Upper lobe of right lung (tissue), 1 donor: ENCODE measurements at regions not wholly inside any gene's neighbourhood (a gene's known extent, or its start where the extent isn't known, plus 50 kb on each side); places are given as distances from the start of the nearest gene placed in this dataset.
A peak's percentile ranks its signal among the peaks of the same experiment; 100 is the strongest.

Experiments used
- ATAC-seq: fragments of 200-7000 bp; cut with Tn5 transposase; one replicate; pipeline ENCODE4 v1.9.1; 2020; ENCODE audit warnings: mild to moderate bottlenecking, moderate library complexity
- DNase-seq: peaks from one replicate; pipeline ENCODE4 v3.0.0-alpha.2; 2020
- H3K27ac ChIP-seq: fragments of 200-600 bp; one replicate; pipeline ENCODE4 v1.8.0; 2022
- H3K27me3 ChIP-seq: fragments of 200-600 bp; one replicate; pipeline ENCODE4 v1.8.0; 2022; ENCODE audit warnings: mild to moderate bottlenecking
- H3K36me3 ChIP-seq: fragments of 200-600 bp; one replicate; pipeline ENCODE4 v1.8.0; 2022
- H3K4me1 ChIP-seq: fragments of 200-600 bp; one replicate; pipeline ENCODE4 v1.8.0; 2022
- H3K4me3 ChIP-seq: fragments of 200-600 bp; one replicate; pipeline ENCODE4 v1.8.0; 2022; ENCODE audit warnings: mild to moderate bottlenecking
- H3K9me3 ChIP-seq: fragments of 200-600 bp; one replicate; pipeline ENCODE4 v1.8.0; 2022
- intact Hi-C: fragments of 100-400 bp; cut with DNase I; formaldehyde crosslinking; loops from one replicate; pipeline ENCODE4 v1.11.0; 2022
- TF ChIP-seq, protein P1 (sequence below): fragments of 200-600 bp; IDR thresholded peaks from one replicate; pipeline ENCODE4 v1.8.0; 2022; ENCODE audit warnings: antibody characterized with exemption
- donor health status: DM: no; HTN: yes; CAD: no; lungs with severe emphysema.

DNA sequence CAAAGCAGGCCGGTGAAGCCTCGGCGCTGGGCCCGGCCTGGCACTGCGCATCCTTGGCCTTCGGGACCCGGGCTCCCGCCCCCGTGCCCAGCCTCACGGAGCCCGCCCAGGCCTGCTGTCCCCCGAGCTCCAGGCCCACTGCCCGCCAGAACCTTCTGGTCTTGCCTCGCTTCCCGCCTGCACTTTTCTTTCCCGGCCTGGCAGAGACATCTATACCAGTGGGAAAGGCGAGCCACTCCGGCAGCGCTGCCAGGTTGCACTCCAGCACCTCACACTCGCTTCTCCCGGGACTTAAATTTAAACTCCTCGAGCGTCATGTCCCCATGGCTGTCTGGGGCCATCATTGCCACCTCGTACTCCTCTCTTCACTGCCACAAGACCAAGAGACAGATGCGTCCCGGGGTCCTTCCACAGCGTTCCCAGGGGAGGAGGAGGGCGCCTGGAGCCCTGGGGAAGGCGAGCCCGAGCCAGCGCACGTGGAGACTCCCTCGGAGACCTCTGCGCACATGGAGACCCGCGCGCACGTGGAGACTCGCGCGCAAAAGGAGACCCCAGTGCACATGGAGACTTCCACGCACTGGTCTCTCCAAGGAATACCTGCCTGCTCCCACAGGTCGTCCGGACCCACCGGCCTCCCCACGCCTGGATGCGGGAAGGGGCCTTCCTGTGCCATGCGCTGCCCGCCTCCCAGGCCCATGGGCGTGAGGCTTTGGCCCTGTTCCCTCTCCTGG, 253.1 kb upstream of the SALL3 start:
- ATAC-seq (no peak), DNase-seq (peak; percentile 55)

DNA sequence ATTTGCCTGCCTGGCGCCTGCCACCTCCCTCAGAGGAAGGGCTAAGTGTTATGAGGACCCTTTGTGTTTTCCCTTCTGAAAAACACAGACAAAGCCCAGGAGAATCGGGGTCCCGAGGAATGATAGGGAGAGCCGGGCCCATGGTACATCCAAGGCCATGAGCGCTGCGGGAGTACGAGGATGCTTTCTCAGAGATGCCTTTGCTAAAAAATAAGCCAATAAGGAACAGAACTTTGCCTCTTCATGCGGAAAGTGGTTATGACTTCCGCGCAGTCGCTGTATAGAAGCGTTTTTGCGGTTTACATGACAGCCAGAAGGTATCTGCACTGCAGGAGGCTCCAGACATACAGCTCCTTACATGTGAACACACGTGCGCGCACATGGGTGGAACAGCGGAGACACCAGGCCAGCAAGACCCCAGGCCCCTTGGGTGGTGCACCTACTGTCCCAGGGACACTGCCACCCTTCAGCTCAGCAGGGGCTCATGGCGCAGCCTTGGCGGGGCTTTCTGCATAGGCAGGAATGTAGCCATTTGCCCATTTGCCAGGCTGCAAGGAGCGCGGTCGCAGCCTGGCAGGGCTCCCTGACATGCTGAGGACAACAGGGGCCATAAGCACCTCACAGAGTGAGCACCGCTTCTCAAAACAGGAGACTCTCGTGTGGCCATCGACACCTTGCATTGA, 252.4 kb upstream of the SALL3 start:
- DNase-seq, result peak; percentile 53
- TF ChIP-seq, protein P1, sequence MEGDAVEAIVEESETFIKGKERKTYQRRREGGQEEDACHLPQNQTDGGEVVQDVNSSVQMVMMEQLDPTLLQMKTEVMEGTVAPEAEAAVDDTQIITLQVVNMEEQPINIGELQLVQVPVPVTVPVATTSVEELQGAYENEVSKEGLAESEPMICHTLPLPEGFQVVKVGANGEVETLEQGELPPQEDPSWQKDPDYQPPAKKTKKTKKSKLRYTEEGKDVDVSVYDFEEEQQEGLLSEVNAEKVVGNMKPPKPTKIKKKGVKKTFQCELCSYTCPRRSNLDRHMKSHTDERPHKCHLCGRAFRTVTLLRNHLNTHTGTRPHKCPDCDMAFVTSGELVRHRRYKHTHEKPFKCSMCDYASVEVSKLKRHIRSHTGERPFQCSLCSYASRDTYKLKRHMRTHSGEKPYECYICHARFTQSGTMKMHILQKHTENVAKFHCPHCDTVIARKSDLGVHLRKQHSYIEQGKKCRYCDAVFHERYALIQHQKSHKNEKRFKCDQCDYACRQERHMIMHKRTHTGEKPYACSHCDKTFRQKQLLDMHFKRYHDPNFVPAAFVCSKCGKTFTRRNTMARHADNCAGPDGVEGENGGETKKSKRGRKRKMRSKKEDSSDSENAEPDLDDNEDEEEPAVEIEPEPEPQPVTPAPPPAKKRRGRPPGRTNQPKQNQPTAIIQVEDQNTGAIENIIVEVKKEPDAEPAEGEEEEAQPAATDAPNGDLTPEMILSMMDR, result no peak
- H3K27me3 ChIP-seq, result no peaks in the 10 kb centered on the region
- no peak overlapping the region for H3K27ac ChIP-seq
- no peaks in the 10 kb centered on the region for H3K9me3 ChIP-seq
- no peaks in the 10 kb centered on the region for H3K36me3 ChIP-seq
- no peak overlapping the region for H3K4me3 ChIP-seq
- intact Hi-C loops, result no loop called here
- no peak for ATAC-seq
- no peaks in the 10 kb centered on the region for H3K4me1 ChIP-seq

More for the DNA sequence above, 253.1 kb upstream of the SALL3 start:
- Histone ChIP-seq H3K27ac (no peak overlapping the region), H3K4me3 (no peak overlapping the region), H3K36me3 (no peaks in the 10 kb centered on the region), H3K9me3 (no peaks in the 10 kb centered on the region), H3K27me3 (peaks cover under 1% of the 10 kb centered on the region), H3K4me1 (no peaks in the 10 kb centered on the region)
- TF ChIP-seq, protein P1, result no peak
- intact Hi-C loops, result no loop called here

DNA sequence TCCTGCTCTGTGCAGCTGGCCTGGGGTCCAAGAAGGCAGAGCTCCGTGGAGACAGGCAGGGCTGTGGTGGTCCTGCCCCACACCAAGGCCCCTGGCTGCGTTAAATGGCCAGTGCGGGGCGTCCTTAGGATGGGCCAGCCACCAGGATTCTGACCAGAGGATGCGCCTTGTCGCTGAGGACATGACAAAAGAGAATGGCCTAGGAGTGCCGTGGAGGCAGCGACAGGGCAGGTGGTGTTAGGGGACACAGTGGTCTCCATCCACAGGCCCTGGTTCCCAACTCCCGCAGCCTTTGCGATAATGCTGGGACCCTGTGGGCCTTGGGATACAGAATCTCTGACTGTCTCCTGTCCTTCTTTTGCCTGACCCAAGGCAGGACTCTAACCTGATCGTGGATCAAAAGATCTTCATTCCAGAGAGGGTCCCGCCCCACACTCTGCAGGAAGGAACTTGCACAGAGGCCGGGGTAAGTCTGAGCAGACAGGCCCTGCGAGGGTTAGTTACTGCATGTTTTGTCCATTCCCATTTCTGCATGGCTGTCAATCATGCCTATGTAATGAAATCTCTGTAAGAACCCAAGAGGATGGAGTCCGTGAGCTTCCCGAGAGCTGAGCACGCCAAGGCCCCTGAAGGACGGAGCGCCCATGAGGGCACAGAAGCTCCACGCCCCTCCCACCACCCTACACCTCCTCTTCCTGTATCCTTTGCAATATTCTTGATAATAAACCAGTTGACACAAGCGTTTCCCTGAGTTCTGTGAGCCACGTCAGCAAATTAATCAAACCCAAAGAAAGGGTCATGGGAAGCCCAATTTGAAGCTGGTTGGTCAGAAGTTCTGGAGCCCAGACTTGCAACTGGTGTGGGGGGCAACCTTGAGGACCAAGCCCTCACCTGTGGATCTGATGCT, 251.5 kb upstream of the SALL3 start:
- H3K36me3 ChIP-seq, result no peaks in the 10 kb centered on the region
- ATAC-seq (no peak), DNase-seq (peak; percentile 25)
- H3K4me3 ChIP-seq, result no peak overlapping the region
- intact Hi-C loops, result no loop called here
- H3K4me1 ChIP-seq, result no peaks in the 10 kb centered on the region
- TF ChIP-seq, protein P1, result no peak
- H3K27me3 ChIP-seq, result no peaks in the 10 kb centered on the region
- H3K27ac ChIP-seq, result no peak overlapping the region
- no peaks in the 10 kb centered on the region for H3K9me3 ChIP-seq

DNA sequence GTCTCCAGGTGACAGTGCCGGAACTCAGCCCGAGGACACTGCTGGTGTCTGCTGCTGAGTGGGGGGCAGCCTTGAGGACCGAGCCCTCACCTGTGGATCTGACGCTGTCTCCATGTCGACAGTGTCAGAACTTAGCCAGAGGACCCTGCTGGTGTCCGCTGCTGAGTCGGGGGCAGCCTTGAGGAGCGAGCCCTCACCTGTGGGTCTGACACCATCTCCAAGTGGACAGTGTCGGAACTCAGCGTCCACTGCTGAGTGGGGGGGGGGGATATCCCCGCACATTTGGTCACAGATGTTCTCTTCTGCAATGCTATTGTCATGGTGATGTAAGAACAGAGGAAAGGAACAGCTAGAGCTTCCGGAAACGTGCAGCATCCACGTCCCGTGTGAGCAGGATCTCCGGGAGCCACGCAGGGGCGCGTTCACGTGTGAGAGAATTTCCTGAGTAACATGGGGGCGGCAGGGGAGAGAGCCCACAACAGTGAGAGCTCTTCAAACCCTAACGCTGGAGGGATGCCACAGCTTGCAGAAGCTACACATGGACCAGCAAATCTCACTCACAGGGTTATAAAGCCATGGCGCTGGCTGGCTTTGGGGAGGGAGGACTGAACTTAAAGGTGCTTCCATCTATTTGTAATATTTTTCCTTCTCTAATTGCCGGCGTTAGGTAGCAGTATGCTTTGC, 250.7 kb upstream of the SALL3 start:
- DNase-seq (peak; percentile 40), ATAC-seq (no peak)
- H3K27ac ChIP-seq, result no peak overlapping the region
- no peaks in the 10 kb centered on the region for H3K4me1 ChIP-seq
- no peaks in the 10 kb centered on the region for H3K27me3 ChIP-seq
- intact Hi-C loops, result no loop called here
- H3K36me3 ChIP-seq, result no peaks in the 10 kb centered on the region
- TF ChIP-seq, protein P1, result no peak
- no peak overlapping the region for H3K4me3 ChIP-seq
- H3K9me3 ChIP-seq, result no peaks in the 10 kb centered on the region

DNA sequence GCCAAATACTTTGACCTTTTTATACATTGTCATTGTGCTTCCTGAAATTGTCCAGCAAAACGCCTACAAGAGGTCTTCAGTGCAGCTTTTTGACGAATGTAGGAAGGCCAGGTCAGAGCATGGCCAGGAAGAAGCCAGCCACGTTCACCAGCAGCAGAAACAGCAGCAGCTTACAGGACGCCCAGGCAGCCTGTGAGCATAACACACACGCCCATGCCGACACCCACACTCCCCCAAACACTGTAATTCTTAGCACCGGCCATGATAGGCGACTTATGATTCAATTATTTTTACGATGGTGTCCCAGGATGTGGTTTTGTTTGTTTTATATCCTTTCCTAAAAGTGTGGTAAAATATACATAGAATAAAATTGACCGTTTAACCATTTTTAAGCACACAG, 249.1 kb upstream of the SALL3 start:
- H3K4me3 ChIP-seq, result no peak overlapping the region
- no peaks in the 10 kb centered on the region for H3K27me3 ChIP-seq
- no peaks in the 10 kb centered on the region for H3K9me3 ChIP-seq
- intact Hi-C loops, result no loop called here
- H3K36me3 ChIP-seq, result no peaks in the 10 kb centered on the region
- ATAC-seq (no peak), DNase-seq (no peak)
- no peaks in the 10 kb centered on the region for H3K4me1 ChIP-seq
- TF ChIP-seq, protein P1, result no peak
- H3K27ac ChIP-seq, result no peak overlapping the region
